ENCODE measurements at regions not wholly inside any gene's neighbourhood (a gene's known extent, or its start where the extent isn't known, plus 50 kb on each side); places are given as distances from the start of the nearest gene placed in this dataset.

- DNase-seq, result peak in 1 of 56 donors; percentile 16
Measured at GRCh38 chr4:175536852-175537453, 275.1 kb downstream of the GPM6A start.

- no peak for DNase-seq
Measured at GRCh38 chr4:175539498-175539897, 272.6 kb downstream of the GPM6A start.

GRCh38 chr4:175540151-175540550 lies 271.9 kb downstream of the GPM6A start:
- no peak for DNase-seq

- DNase-seq, result no peak
Measured at GRCh38 chr4:175540732-175541131, 271.3 kb downstream of the GPM6A start.

- no peak for DNase-seq
Measured at GRCh38 chr4:175542786-175543185, 269.3 kb downstream of the GPM6A start.

- DNase-seq, result no peak
Measured at GRCh38 chr4:175559126-175559525, 252.9 kb downstream of the GPM6A start.

GRCh38 chr4:175559526-175559925 lies 252.5 kb downstream of the GPM6A start:
- DNase-seq, result no peak

GRCh38 chr4:175560604-175561003 lies 251.5 kb downstream of the GPM6A start:
- peak in 2 of 56 donors; percentile 5 to 53 for DNase-seq

- no peak for DNase-seq
Measured at GRCh38 chr4:175561696-175562095, 250.4 kb downstream of the GPM6A start.

GRCh38 chr4:175562111-175562510 lies 250.0 kb downstream of the GPM6A start:
- no peak for DNase-seq

- peak in 12 of 56 donors; percentile 0 to 42 (median 3) for DNase-seq
Measured at GRCh38 chr4:175562542-175562941, 249.5 kb downstream of the GPM6A start.
